T-cell (primary cell): ENCODE measurements at regions not wholly inside any gene's neighbourhood (a gene's known extent, or its start where the extent isn't known, plus 50 kb on each side); places are given as distances from the start of the nearest gene placed in this dataset.
A peak's percentile ranks its signal among the peaks of the same experiment; 100 is the strongest.
"Not testable (repeated sequence)": the region's sequence is repeated elsewhere in the genome, so short reads cannot be mapped to it uniquely, and the experiment has no call there.

Experiments used
- ATAC-seq, 4 experiments: fragments of 200-7000 bp in 3 of 4; fragments of 150-1000 bp in 1 of 4; cut with Tn5 transposase; replicated peaks in 1 of 4; 1 replicate in 3 of 4; 2 replicates in 1 of 4; pipeline ENCODE4 v1.10.0; 2021; ENCODE audit warnings: moderate library complexity in 3 of 4, mild to moderate bottlenecking in 2 of 4, moderate number of reproducible peaks in 1 of 4
- CTCF ChIA-PET, 2 donors: fragments of 300-600 bp; sonication (Branson Sonifier 250); formaldehyde crosslinking; loops; one replicate each; lab custom pipeline; 2022; ENCODE audit warnings: antibody characterized with exemption in 2 of 2; lab: Charles Lee
- POLR2A ChIA-PET, 2 donors: fragments of 300-600 bp; sonication (Branson Sonifier 250); formaldehyde crosslinking; loops; one replicate each; lab custom pipeline; 2022; ENCODE audit warnings: antibody characterized with exemption in 2 of 2; lab: Charles Lee
- DNase-seq, 35 experiments: peaks; one replicate each; pipeline versions ENCODE4 v3.0.0 to v3.0.0-alpha.2; 2013 to 2023
- H3K27ac ChIP-seq: one replicate; pipeline ENCODE4 v1.5.1; 2013; ENCODE audit warnings: low read length
- H3K27me3 ChIP-seq, 2 experiments: replicated peaks in 1 of 2; 1 replicate in 1 of 2; 2 replicates in 1 of 2; pipeline versions ENCODE4 v1.6.1 to v1.7.0; 2013; ENCODE audit warnings: low read length in 1 of 2, mixed read lengths in 1 of 2; ENCODE audit not compliant: control insufficient read depth in 2 of 2, insufficient read depth in 2 of 2; ENCODE audit errors: extremely low read depth in 1 of 2
- H3K36me3 ChIP-seq, 2 donors: 1 replicate in 1 of 2; 2 replicates in 1 of 2; pipeline versions ENCODE4 v1.6.1 to v1.7.0; 2013; ENCODE audit warnings: low read length in 1 of 2; ENCODE audit not compliant: control insufficient read depth in 2 of 2, insufficient read depth in 1 of 2; ENCODE audit errors: extremely low read depth in 1 of 2
- H3K4me1 ChIP-seq, 2 experiments: 1 replicate in 1 of 2; 2 replicates in 1 of 2; pipeline versions ENCODE4 v1.6.1 to v1.7.0; 2013; ENCODE audit warnings: low read length in 2 of 2, mixed read lengths in 1 of 2; ENCODE audit not compliant: insufficient read depth in 2 of 2, control insufficient read depth in 1 of 2; ENCODE audit errors: extremely low read depth in 1 of 2
- H3K4me3 ChIP-seq, 2 donors: 1 replicate in 1 of 2; 2 replicates in 1 of 2; pipeline versions ENCODE4 v1.5.1 to v1.7.0; 2013; ENCODE audit warnings: mild to moderate bottlenecking in 2 of 2, low read length in 1 of 2, moderate library complexity in 1 of 2; ENCODE audit not compliant: control insufficient read depth in 1 of 2; ENCODE audit errors: extremely low read depth in 1 of 2
- H3K9me3 ChIP-seq: 2 replicates; pipeline ENCODE4 v1.7.0; 2013
- H3K27ac Mint-ChIP-seq, 2 donors: one replicate each; pipeline ENCODE4 v1.8.0; 2020 to 2021; ENCODE audit warnings: mild to moderate bottlenecking in 2 of 2, mixed read lengths in 2 of 2
- H3K27me3 Mint-ChIP-seq, 2 donors: one replicate each; pipeline ENCODE4 v1.8.0; 2021 to 2022; ENCODE audit warnings: mixed read lengths in 2 of 2
- H3K36me3 Mint-ChIP-seq: one replicate; pipeline ENCODE4 v1.8.0; 2021; ENCODE audit warnings: mixed read lengths
- H3K4me1 Mint-ChIP-seq, 3 donors: one replicate each; pipeline ENCODE4 v1.8.0; 2020 to 2022; ENCODE audit warnings: mixed read lengths in 3 of 3, mild to moderate bottlenecking in 1 of 3
- H3K4me3 Mint-ChIP-seq, 3 donors: one replicate each; pipeline ENCODE4 v1.8.0; 2020 to 2022; ENCODE audit warnings: mild to moderate bottlenecking in 3 of 3, mixed read lengths in 3 of 3, moderate library complexity in 3 of 3
- H3K9me3 Mint-ChIP-seq, 3 donors: one replicate each; pipeline ENCODE4 v1.8.0; 2020 to 2022; ENCODE audit warnings: mixed read lengths in 3 of 3
- WGBS: methylation state at CpG from one replicate; pipeline ENCODE4 v1.1.5; 2013; ENCODE audit warnings: missing lambda C conversion rate; ENCODE audit not compliant: insufficient coverage; 5-methylcytosine and 5-hydroxymethylcytosine counted together

DNA sequence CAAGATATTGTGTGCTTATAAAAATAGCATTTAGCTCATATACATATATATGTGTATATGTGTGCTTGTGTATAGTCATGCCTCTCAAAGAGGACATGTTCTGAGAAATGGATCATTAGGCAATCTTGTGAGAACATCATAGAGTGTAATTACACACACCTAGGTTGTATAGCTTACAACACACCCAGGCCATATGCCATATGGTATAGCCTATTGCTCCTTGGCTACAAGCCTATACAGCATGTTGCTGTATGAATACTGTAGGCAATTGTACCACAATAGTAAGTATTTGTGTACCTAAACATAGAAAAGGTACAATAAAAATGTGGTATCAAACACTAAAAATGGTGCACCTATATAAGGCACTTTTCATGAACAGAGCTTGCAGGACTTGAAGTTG is 1510.5 kb upstream of the LRRTM3 start:
- ChIA-PET CTCF (no interaction called here), POLR2A (no interaction called here)
- Mint-ChIP-seq H3K27me3 (no peaks in the 10 kb centered on the region), H3K4me3 (no peak overlapping the region), H3K36me3 (no peaks in the 10 kb centered on the region), H3K4me1 (no peaks in the 10 kb centered on the region), H3K27ac (no peak overlapping the region), H3K9me3 (peaks cover 8 to 25% (median 13%) of the 10 kb centered on the region in 3 donors)
- Histone ChIP-seq H3K4me1 (no peaks in the 10 kb centered on the region), H3K36me3 (no peaks in the 10 kb centered on the region), H3K27me3 (no peaks in the 10 kb centered on the region), H3K27ac (no peak overlapping the region), H3K9me3 (peaks cover 2% of the 10 kb centered on the region), H3K4me3 (no peak overlapping the region)
- ATAC-seq: no peak
- no peak for DNase-seq

GRCh38 chr10:65416094-65416493 is 1509.7 kb upstream of the LRRTM3 start:
- H3K9me3 Mint-ChIP-seq: peaks cover 8 to 19% (median 13%) of the 10 kb centered on the region in 3 donors
- no peak overlapping the region for H3K27ac Mint-ChIP-seq
- Histone ChIP-seq H3K9me3 (peaks cover 2% of the 10 kb centered on the region), H3K4me1 (no peaks in the 10 kb centered on the region), H3K27me3 (no peaks in the 10 kb centered on the region), H3K27ac (no peak overlapping the region), H3K36me3 (no peaks in the 10 kb centered on the region), H3K4me3 (no peak overlapping the region)
- WGBS: no CpG with 5 or more reads among the region's 1 CpG
- ChIA-PET CTCF (no interaction called here), POLR2A (no interaction called here)
- no peaks in the 10 kb centered on the region for H3K27me3 Mint-ChIP-seq
- ATAC-seq: no peak
- H3K4me1 Mint-ChIP-seq: no peaks in the 10 kb centered on the region
- H3K4me3 Mint-ChIP-seq: no peak overlapping the region
- DNase-seq: no peak
- no peaks in the 10 kb centered on the region for H3K36me3 Mint-ChIP-seq

DNA sequence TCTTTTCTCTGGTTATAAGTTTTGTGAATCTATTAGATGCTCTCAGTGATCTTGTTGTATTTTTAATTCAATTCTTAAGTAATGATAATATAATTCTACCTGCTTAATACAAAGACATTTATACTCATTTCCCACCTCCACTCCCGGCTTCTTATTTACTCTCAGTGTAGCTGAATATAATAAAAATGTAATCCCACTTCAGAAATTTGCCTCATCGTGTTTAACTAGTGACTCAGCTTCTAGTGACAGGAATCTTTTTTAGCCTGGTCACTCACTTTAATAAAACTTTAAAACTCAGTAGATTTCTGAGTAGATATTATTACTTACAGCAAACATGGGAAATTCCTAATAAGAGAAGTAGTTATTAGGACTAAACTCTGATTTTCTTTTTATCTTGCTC is 1506.2 kb upstream of the LRRTM3 start:
- ChIA-PET CTCF (no interaction called here), POLR2A (no interaction called here)
- no peak for DNase-seq
- H3K27ac ChIP-seq: no peak overlapping the region
- no peak overlapping the region for H3K4me3 ChIP-seq
- Mint-ChIP-seq H3K9me3 (peaks cover 11 to 15% (median 13%) of the 10 kb centered on the region in 3 donors), H3K36me3 (no peaks in the 10 kb centered on the region), H3K4me3 (no peak overlapping the region), H3K27me3 (no peaks in the 10 kb centered on the region), H3K4me1 (no peaks in the 10 kb centered on the region), H3K27ac (no peak overlapping the region)
- H3K4me1 ChIP-seq: no peaks in the 10 kb centered on the region
- no peak for ATAC-seq
- H3K27me3 ChIP-seq: no peaks in the 10 kb centered on the region
- no CpG with 5 or more reads among the region's 2 CpGs for WGBS
- H3K9me3 ChIP-seq: peaks cover 2% of the 10 kb centered on the region
- H3K36me3 ChIP-seq: no peaks in the 10 kb centered on the region

GRCh38 chr10:65423043-65423442 is 1502.8 kb upstream of the LRRTM3 start:
- no peak overlapping the region for H3K27ac ChIP-seq
- no peaks in the 10 kb centered on the region for H3K27me3 ChIP-seq
- no CpG with 5 or more reads among the region's 1 CpG for WGBS
- CTCF ChIA-PET: no interaction called here
- no peaks in the 10 kb centered on the region for H3K4me1 ChIP-seq
- Mint-ChIP-seq H3K36me3 (no peaks in the 10 kb centered on the region), H3K27ac (no peak overlapping the region), H3K4me3 (no peak overlapping the region), H3K27me3 (no peaks in the 10 kb centered on the region), H3K4me1 (no peaks in the 10 kb centered on the region), H3K9me3 (peaks cover 7 to 15% (median 15%) of the 10 kb centered on the region in 3 donors)
- no peaks in the 10 kb centered on the region for H3K9me3 ChIP-seq
- no peaks in the 10 kb centered on the region for H3K36me3 ChIP-seq
- POLR2A ChIA-PET: no interaction called here
- H3K4me3 ChIP-seq: no peak overlapping the region
- ATAC-seq: no peak
- no peak for DNase-seq

DNA sequence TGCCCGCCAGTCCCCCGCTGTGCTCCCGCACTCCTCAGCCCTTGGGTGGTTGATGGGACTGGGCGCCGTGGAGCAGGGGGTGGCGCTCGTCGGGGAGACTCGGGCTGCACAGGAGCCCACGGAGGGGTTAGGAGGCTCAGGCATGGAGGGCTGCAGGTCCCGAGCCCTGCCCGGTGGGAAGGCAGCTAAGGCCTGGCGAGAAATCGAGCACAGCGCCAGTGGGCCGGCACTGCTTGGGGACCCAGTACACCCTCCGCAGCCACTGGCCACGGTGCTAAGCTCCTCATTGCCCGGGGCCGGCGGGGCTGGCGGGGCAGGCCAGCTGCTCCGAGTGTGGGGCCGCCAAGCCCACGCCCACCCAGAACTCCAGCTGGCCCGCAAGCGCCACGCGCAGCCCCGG is 1496.5 kb upstream of the LRRTM3 start:
- H3K27ac ChIP-seq, H3K4me1 ChIP-seq, H3K4me3 Mint-ChIP-seq, H3K9me3 ChIP-seq, POLR2A ChIA-PET, CTCF ChIA-PET, H3K27me3 Mint-ChIP-seq, H3K4me3 ChIP-seq, H3K36me3 Mint-ChIP-seq, H3K9me3 Mint-ChIP-seq, H3K27ac Mint-ChIP-seq, ATAC-seq, H3K27me3 ChIP-seq, H3K36me3 ChIP-seq, H3K4me1 Mint-ChIP-seq: not testable (repeated sequence)
- WGBS: 97% methylated on average over 21 of the region's 30 CpGs
- DNase-seq: peak in 1 of 35 experiments; percentile 0

DNA sequence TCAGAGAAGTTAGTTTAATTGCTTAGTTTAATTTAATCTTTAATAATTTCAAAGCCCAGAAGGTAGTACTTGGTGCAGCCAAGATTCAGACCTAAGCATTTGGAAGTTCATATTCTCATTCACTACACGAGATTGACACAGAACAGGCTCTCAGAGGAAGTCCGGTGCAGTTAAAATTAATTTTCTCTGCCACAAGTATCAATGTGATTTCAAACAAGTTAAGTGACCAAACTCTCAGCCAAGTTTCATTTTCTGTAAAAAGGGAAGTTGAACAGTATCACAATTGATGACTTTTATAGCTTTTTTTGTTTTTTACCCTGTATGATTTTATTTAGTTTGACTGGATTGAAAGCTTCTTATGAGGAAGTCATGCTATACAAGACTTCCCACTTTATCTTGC is 1494.9 kb upstream of the LRRTM3 start:
- H3K4me1 Mint-ChIP-seq: no peaks in the 10 kb centered on the region
- Histone ChIP-seq H3K27ac (no peak overlapping the region), H3K4me3 (no peak overlapping the region), H3K9me3 (no peaks in the 10 kb centered on the region), H3K4me1 (no peaks in the 10 kb centered on the region), H3K27me3 (no peaks in the 10 kb centered on the region), H3K36me3 (no peaks in the 10 kb centered on the region)
- H3K27ac Mint-ChIP-seq: no peak overlapping the region
- no peaks in the 10 kb centered on the region for H3K36me3 Mint-ChIP-seq
- ATAC-seq (no peak), DNase-seq (no peak)
- POLR2A ChIA-PET: no interaction called here
- no peaks in the 10 kb centered on the region for H3K27me3 Mint-ChIP-seq
- no CpG with 5 or more reads among the region's 2 CpGs for WGBS
- no peak overlapping the region for H3K4me3 Mint-ChIP-seq
- CTCF ChIA-PET: no interaction called here
- H3K9me3 Mint-ChIP-seq: peaks cover 5 to 10% (median 6%) of the 10 kb centered on the region in 3 donors

DNA sequence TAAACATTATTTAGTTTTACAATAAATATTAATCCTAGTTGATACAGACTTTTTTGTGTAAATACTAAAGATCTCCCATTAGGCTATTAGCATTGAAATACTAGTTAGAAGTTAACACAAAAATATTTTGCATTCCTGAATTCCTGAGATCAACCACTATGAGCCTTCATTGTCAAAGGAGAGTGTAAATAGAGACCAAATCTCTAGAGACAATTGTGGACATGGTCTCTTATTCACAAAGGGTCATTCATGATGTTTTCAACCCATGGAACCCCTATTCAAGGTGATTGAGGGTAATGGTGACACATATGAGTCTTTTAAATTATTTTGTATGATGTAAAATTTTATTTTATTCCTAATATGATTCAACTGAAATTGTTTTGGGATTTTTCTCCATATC is 1454.8 kb upstream of the LRRTM3 start:
- H3K4me1 Mint-ChIP-seq: no peaks in the 10 kb centered on the region
- H3K27me3 Mint-ChIP-seq: no peaks in the 10 kb centered on the region
- H3K36me3 Mint-ChIP-seq: no peaks in the 10 kb centered on the region
- H3K9me3 Mint-ChIP-seq: peaks cover 7 to 21% (median 16%) of the 10 kb centered on the region in 3 donors
- ChIA-PET POLR2A (no interaction called here), CTCF (no interaction called here)
- H3K4me3 ChIP-seq: no peak overlapping the region
- H3K27me3 ChIP-seq: no peaks in the 10 kb centered on the region
- H3K27ac Mint-ChIP-seq: no peak overlapping the region
- DNase-seq (no peak), ATAC-seq (no peak)
- no peak overlapping the region for H3K27ac ChIP-seq
- no peaks in the 10 kb centered on the region for H3K36me3 ChIP-seq
- H3K4me1 ChIP-seq: no peaks in the 10 kb centered on the region
- H3K4me3 Mint-ChIP-seq: no peak overlapping the region
- H3K9me3 ChIP-seq: no peaks in the 10 kb centered on the region
